ENCODE measurements at regions not wholly inside any gene's neighbourhood (a gene's known extent, or its start where the extent isn't known, plus 50 kb on each side); places are given as distances from the start of the nearest gene placed in this dataset.

DNA sequence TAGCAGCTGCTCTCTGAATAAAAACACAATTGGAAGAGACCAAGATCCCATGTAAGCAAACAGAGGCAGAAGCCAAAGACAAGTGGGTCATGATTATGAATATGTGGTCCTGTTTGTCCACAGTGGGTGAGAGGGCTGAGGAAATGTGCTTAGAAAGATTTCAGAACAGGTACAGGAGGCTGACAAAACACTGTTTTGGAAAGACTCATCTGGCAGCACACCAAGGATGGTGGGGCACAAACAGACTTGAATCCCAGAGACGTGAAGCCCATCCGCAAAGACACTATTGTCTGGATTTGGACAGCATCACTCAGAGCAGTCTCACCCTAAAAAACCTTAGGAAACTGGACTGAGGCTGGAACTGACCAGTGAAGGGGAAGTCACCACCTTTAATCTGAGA, 85.0 kb downstream of the ADRB2 start:
- TF ChIP-seq POLR2AphosphoS5 (IDR thresholded peaks at IDR 0.05) (no peak), POLR2A (IDR thresholded peaks at IDR 0.05) (no peak), EP300 (IDR thresholded peaks at IDR 0.05; ENCODE audit: low read depth) (no peak)
- TF ChIP-seq, protein P1, sequence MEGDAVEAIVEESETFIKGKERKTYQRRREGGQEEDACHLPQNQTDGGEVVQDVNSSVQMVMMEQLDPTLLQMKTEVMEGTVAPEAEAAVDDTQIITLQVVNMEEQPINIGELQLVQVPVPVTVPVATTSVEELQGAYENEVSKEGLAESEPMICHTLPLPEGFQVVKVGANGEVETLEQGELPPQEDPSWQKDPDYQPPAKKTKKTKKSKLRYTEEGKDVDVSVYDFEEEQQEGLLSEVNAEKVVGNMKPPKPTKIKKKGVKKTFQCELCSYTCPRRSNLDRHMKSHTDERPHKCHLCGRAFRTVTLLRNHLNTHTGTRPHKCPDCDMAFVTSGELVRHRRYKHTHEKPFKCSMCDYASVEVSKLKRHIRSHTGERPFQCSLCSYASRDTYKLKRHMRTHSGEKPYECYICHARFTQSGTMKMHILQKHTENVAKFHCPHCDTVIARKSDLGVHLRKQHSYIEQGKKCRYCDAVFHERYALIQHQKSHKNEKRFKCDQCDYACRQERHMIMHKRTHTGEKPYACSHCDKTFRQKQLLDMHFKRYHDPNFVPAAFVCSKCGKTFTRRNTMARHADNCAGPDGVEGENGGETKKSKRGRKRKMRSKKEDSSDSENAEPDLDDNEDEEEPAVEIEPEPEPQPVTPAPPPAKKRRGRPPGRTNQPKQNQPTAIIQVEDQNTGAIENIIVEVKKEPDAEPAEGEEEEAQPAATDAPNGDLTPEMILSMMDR (IDR thresholded peaks at IDR 0.05), result no peak
